Activated gamma-delta T cell treated with anti-CD3 and anti-CD28 coated beads, Interleukin-2, amount 50 U/mL, for 16 hours (primary cell): ENCODE measurements at regions not wholly inside any gene's neighbourhood (a gene's known extent, or its start where the extent isn't known, plus 50 kb on each side); places are given as distances from the start of the nearest gene placed in this dataset.
"Not testable (repeated sequence)": the region's sequence is repeated elsewhere in the genome, so short reads cannot be mapped to it uniquely, and the experiment has no call there.

Source experiments
- DNase-seq: peaks from one replicate; pipeline ENCODE4 v3.0.0-alpha.2; 2020; ENCODE audit warnings: low read depth

GRCh38 chr13:23086968-23087623 lies 93.7 kb upstream of the SGCG start:
- DNase-seq = no peak

GRCh38 chr13:23087880-23088279 lies 92.9 kb upstream of the SGCG start:
- no peak for DNase-seq

GRCh38 chr13:23098161-23098907 lies 82.4 kb upstream of the SGCG start:
- no peak for DNase-seq

- no peak for DNase-seq
These were observed 75.7 kb upstream of the SGCG start for GRCh38 chr13:23105051-23105450.

- no peak for DNase-seq
These were observed 73.1 kb upstream of the SGCG start for GRCh38 chr13:23107665-23108064.

GRCh38 chr13:23119131-23119530 lies 61.6 kb upstream of the SGCG start:
- no peak for DNase-seq

GRCh38 chr13:23127540-23127939 lies 53.2 kb upstream of the SGCG start:
- DNase-seq = not testable (repeated sequence)

GRCh38 chr13:23129331-23129730 lies 51.4 kb upstream of the SGCG start:
- no peak for DNase-seq
